Fibroblast of mammary gland (primary cell): ENCODE measurements at regions not wholly inside any gene's neighbourhood (a gene's known extent, or its start where the extent isn't known, plus 50 kb on each side); places are given as distances from the start of the nearest gene placed in this dataset.
A peak's percentile ranks its signal among the peaks of the same experiment; 100 is the strongest.

Experiments
- DNase-seq: peaks from one replicate; pipeline ENCODE4 v3.0.0-alpha.2; 2010; ENCODE audit warnings: low read depth
- H3K4me3 ChIP-seq: 2 replicates; pipeline ENCODE4 v1.5.1; 2011; ENCODE audit warnings: low read depth, mild to moderate bottlenecking, low read length, moderate library complexity; ENCODE audit not compliant: control insufficient read depth
- CTCF ChIP-seq: conservative IDR thresholded peaks from 2 replicates; pipeline ENCODE4 v1.5.1; 2011; ENCODE audit warnings: low read depth, low read length, inconsistent platforms; ENCODE audit not compliant: control insufficient read depth, insufficient read depth

GRCh38 chr4:84385203-84385602 is 113.9 kb downstream of the NKX6-1 start:
- no peak for TF ChIP-seq CTCF
- no peak overlapping the region for H3K4me3 ChIP-seq
- DNase-seq = no peak

DNA sequence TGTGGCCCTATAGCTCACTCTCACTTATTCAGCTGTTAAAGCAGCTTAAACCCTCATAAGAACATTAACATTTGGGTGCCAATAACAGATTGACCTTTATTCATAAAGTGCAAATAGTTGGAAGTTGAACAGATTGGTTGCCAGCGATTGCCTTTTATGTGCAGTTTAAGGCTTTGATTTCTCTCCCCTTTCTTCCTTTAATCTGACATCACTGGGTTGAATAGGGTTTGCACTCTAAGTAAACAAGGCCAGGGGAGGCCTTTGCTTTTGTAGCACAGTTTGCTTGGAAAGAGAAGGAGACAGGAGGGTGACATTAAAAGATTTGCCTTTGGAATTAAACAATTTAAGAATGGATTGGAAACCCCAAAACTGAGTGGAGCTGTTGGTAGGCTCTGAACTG is 114.3 kb downstream of the NKX6-1 start:
- TF ChIP-seq CTCF = no peak
- no peak overlapping the region for H3K4me3 ChIP-seq
- no peak for DNase-seq

DNA sequence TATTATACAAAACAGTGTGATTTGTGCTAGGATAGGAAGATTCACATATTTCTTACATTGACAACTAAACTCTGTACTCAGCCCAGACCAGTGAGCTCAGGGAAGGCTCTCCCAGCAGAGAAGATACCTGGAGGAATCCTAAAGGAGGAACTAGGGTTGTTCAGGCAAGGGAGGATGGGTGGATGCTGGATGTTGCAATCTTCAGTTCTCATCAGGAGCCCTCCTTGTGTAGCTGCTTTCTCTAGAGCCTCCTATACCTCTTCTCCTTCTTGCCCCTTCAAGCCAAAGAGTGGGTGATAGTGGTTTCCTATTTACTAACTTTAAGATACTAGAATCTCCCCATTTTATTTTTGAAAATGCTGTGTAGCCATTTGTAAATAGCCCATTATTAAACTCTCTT is 117.3 kb downstream of the NKX6-1 start:
- no peak overlapping the region for H3K4me3 ChIP-seq
- no peak for DNase-seq
- no peak for TF ChIP-seq CTCF

GRCh38 chr4:84379917-84380641 is 119.0 kb downstream of the NKX6-1 start:
- TF ChIP-seq CTCF = no peak

GRCh38 chr4:84378983-84379382 is 120.1 kb downstream of the NKX6-1 start:
- no peak overlapping the region for H3K4me3 ChIP-seq
- no peak for DNase-seq
- no peak for TF ChIP-seq CTCF

More at GRCh38 chr4:84379917-84380641, 119.0 kb downstream of the NKX6-1 start:
- no peak overlapping the region for H3K4me3 ChIP-seq
- peak; percentile 90 for DNase-seq

DNA sequence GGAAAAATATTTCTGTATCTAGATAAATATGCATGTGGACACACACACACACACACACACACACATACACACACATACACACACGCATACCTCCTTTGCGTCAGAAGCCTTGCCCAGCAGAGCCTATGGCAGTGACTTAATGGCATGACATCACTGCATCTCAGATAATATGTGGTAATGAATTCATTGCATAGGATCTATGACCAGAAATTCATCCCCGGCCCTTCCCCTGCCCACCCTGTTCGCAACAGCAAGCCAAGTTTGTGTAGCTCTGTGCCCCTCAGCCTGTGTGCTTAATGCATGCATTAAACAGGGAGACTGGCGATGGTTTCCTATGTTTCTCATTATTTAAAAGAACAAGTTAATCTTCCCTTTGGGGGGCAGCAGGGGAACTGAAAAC is 120.7 kb downstream of the NKX6-1 start:
- DNase-seq = no peak
- no peak for TF ChIP-seq CTCF
- no peak overlapping the region for H3K4me3 ChIP-seq
